Psoas muscle (tissue), 7 donors: ENCODE measurements at regions not wholly inside any gene's neighbourhood (a gene's known extent, or its start where the extent isn't known, plus 50 kb on each side); places are given as distances from the start of the nearest gene placed in this dataset.

Experiments
- ATAC-seq, 4 donors: fragments of 200-7000 bp; cut with Tn5 transposase; one replicate each; pipeline ENCODE4 v1.9.1; 2020; ENCODE audit warnings: moderate library complexity in 3 of 4, mild to moderate bottlenecking in 2 of 4
- DNase-seq, 2 donors: peaks; one replicate each; pipeline ENCODE4 v3.0.0-alpha.2; 2020
- H3K27ac ChIP-seq: fragments of 200-600 bp; one replicate; pipeline ENCODE4 v1.8.0; 2022
- H3K27me3 ChIP-seq, 3 donors: fragments of 200-600 bp in 1 of 3; one replicate each; pipeline versions ENCODE4 v1.6.1 to v1.8.0; 2013 to 2022; ENCODE audit warnings: low read length in 2 of 3, mild to moderate bottlenecking in 2 of 3, moderate library complexity in 1 of 3; ENCODE audit not compliant: insufficient read depth in 3 of 3
- H3K36me3 ChIP-seq, 2 donors: fragments of 200-600 bp in 1 of 2; one replicate each; pipeline versions ENCODE4 v1.6.1 to v1.8.0; 2013 to 2022; ENCODE audit warnings: low read depth in 1 of 2, mild to moderate bottlenecking in 1 of 2, moderate library complexity in 1 of 2; ENCODE audit not compliant: insufficient read depth in 1 of 2
- H3K4me1 ChIP-seq: fragments of 200-600 bp; one replicate; pipeline ENCODE4 v1.8.0; 2022
- H3K4me3 ChIP-seq: fragments of 200-600 bp; one replicate; pipeline ENCODE4 v1.8.0; 2022; ENCODE audit warnings: mild to moderate bottlenecking
- H3K9me3 ChIP-seq: fragments of 200-600 bp; one replicate; pipeline ENCODE4 v1.8.0; 2022
- WGBS, 3 donors: extraction: QIAGEN DNeasy Blood & Tissue Kit; methylation state at CpG; one replicate each; pipeline versions ENCODE4 v1.1.6 to v1.1.7; 2013; 5-methylcytosine and 5-hydroxymethylcytosine counted together
- intact Hi-C, 2 donors: fragments of 100-400 bp; cut with DNase I; formaldehyde crosslinking; loops; one replicate each; pipeline versions ENCODE4 v1.11.0 to v1.14.2; 2022
- TF ChIP-seq, protein P1 (sequence below): fragments of 200-600 bp; IDR thresholded peaks from one replicate; pipeline ENCODE4 v1.8.0; 2022; ENCODE audit warnings: antibody characterized with exemption
- donor health status: healthy with polysubstance abuse.
- donor health status: DM: no; HTN: no; CAD: no; lungs with moderate emphysema.
- donor health status: Bipolar disorder and iron deficiency.
- donor health status: healthy.
- donor health status: DM: yes; HTN: yes; CAD: no.
- donor health status: DM: no; HTN: no; CAD: no.
- donor health status: DM: yes; HTN: yes; CAD: no.

DNA sequence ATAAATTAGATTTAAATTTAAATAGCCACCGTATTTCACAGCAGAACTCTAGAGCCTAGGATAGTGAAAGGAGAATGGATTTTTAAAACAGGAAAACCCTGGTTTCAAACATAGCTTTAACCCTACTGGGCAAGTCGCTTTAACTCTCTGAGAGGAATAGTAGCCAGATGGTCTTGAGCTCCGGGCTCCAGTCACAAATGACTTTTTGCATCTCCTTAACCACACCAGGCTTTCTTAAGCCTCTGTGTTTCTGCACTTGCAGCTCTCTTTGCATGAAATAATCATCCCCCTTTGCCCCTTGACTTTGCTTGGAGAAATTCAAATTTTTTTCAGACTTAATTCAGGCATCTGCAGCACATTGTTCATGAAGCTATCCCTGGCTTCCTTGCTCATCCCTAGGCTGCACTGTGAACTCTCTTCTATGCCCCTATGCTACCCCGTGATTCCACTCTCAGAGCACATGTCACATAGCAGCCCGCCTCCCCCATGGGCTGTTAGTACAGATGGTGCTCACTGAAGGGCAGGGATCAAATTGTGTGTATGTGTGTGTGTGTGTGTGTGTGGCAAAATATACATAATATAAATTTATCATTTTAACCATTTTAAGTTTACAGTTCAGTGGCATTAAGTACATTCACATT lies 68.8 kb upstream of the DAB1 start:
- Histone ChIP-seq H3K4me1 (no peaks in the 10 kb centered on the region), H3K36me3 (no peaks in the 10 kb centered on the region), H3K27me3 (no peaks in the 10 kb centered on the region), H3K27ac (no peak overlapping the region), H3K9me3 (no peaks in the 10 kb centered on the region), H3K4me3 (no peak overlapping the region)
- DNase-seq (no peak), ATAC-seq (no peak)
- WGBS, 3 donors = 49 to 52% (median 52%) methylated on average over 5 of the region's 5 CpGs
- TF ChIP-seq, protein P1, sequence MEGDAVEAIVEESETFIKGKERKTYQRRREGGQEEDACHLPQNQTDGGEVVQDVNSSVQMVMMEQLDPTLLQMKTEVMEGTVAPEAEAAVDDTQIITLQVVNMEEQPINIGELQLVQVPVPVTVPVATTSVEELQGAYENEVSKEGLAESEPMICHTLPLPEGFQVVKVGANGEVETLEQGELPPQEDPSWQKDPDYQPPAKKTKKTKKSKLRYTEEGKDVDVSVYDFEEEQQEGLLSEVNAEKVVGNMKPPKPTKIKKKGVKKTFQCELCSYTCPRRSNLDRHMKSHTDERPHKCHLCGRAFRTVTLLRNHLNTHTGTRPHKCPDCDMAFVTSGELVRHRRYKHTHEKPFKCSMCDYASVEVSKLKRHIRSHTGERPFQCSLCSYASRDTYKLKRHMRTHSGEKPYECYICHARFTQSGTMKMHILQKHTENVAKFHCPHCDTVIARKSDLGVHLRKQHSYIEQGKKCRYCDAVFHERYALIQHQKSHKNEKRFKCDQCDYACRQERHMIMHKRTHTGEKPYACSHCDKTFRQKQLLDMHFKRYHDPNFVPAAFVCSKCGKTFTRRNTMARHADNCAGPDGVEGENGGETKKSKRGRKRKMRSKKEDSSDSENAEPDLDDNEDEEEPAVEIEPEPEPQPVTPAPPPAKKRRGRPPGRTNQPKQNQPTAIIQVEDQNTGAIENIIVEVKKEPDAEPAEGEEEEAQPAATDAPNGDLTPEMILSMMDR = no peak
- intact Hi-C loops = no loop called here

DNA sequence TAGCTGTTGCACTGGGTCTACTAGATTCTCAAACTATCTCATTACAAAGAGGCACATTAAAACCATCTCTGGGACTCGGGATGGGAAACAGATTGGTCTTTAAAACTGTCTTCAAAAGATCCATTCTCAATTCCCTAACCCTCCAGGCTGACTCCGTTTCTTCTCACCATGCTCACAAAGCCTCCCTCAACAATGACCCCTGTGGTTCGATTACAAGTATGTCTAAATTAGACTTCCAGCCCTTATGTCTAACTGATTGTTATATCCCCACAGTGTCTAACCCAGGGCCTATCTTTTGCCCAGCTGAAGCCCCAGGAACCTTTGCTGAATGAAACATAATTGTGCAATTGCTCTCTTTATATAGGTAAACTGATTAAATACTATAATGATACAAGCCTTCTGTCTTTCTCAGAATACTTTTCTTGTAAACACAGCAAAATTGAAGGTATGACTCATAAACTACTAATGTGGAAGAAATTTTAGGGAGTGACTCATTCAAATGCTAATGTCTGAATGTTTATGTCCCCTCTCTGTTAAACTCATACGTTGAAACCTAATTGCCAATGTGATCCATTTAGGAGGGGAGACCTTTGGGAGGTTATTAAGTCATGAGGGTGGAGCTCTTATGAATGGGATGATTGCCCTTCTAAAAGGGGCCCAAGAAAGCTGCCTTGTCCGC lies 65.6 kb upstream of the DAB1 start:
- Histone ChIP-seq H3K4me1 (no peaks in the 10 kb centered on the region), H3K36me3 (no peaks in the 10 kb centered on the region), H3K27me3 (peaks cover 0 to 2% (median 0%) of the 10 kb centered on the region in 3 donors), H3K9me3 (no peaks in the 10 kb centered on the region), H3K27ac (no peak overlapping the region), H3K4me3 (no peak overlapping the region)
- DNase-seq (no peak), ATAC-seq (no peak)
- intact Hi-C loops = no loop called here
- WGBS, 3 donors = 74 to 80% (median 75%) methylated on average over 5 of the region's 5 CpGs
- TF ChIP-seq, protein P1 = no peak

DNA sequence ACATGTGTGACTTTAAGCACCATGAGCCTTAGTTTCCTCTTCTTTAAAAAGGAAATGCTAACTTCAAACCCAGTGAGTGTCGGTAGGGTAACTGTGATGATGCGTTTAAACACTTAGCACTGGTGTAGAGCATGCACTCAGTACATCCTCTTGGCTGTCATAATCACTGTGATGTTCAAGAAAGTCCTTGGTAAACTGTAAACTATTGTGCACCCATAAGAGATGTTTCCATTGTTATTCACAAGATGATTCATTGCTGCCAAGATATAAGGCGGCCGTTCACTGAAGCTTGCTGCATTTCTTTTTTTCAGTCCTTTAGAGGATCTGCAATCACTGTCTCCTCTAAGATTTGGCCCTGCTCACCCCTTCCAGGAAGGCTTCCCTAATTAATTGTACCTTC lies 61.8 kb upstream of the DAB1 start:
- WGBS, 3 donors = 51 to 65% (median 60%) methylated on average over 4 of the region's 4 CpGs
- TF ChIP-seq, protein P1 = no peak
- no peak for DNase-seq
- Histone ChIP-seq H3K36me3 (no peaks in the 10 kb centered on the region), H3K4me3 (no peak overlapping the region), H3K4me1 (no peaks in the 10 kb centered on the region), H3K27me3 (peaks cover 0 to 2% (median 0%) of the 10 kb centered on the region in 3 donors), H3K27ac (no peak overlapping the region), H3K9me3 (no peaks in the 10 kb centered on the region)
- ATAC-seq = no peak
- intact Hi-C loops = no loop called here

DNA sequence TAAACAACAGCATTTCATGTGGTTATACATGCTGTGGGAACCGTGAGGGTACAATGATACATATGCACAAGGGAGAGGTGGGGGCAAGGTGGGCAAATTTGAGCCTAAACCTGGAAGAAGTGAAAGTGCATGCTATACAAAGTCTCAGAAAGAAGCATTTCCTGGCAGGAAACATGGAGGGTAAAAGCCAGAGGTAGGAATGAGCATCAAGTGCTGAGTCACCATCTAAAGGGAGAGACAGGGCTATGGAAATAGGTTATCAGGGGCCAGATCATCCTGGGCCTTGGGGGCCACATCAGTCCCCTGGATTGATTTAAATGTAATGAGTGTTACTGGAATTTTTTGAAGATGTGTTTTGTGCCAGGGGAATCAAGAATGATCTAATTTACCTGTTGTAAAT lies 60.1 kb upstream of the DAB1 start:
- H3K4me1 ChIP-seq = no peaks in the 10 kb centered on the region
- H3K4me3 ChIP-seq = no peak overlapping the region
- intact Hi-C loops = no loop called here
- WGBS, 3 donors = 88 to 100% (median 89%) methylated on average over 1 of the region's 1 CpG
- TF ChIP-seq, protein P1 = no peak
- H3K27ac ChIP-seq = no peak overlapping the region
- H3K27me3 ChIP-seq = peaks cover 0 to 2% (median 0%) of the 10 kb centered on the region in 3 donors
- no peaks in the 10 kb centered on the region for H3K36me3 ChIP-seq
- ATAC-seq (no peak), DNase-seq (no peak)
- no peaks in the 10 kb centered on the region for H3K9me3 ChIP-seq
